Ectodermal cell (in vitro differentiated cells): ENCODE measurements at regions not wholly inside any gene's neighbourhood (a gene's known extent, or its start where the extent isn't known, plus 50 kb on each side); places are given as distances from the start of the nearest gene placed in this dataset.

Source experiments
- H3K27ac ChIP-seq: 2 replicates; pipeline ENCODE4 v1.7.0; 2013; ENCODE audit warnings: mild to moderate bottlenecking, low read depth, low read length; ENCODE audit not compliant: insufficient read depth, poor library complexity, severe bottlenecking
- H3K27me3 ChIP-seq: 2 replicates; pipeline ENCODE4 v1.7.0; 2013; ENCODE audit warnings: mild to moderate bottlenecking, low read length; ENCODE audit not compliant: insufficient read depth, control insufficient read depth, poor library complexity, severe bottlenecking
- H3K36me3 ChIP-seq: one replicate; pipeline ENCODE4 v1.7.0; 2013; ENCODE audit warnings: low read length; ENCODE audit not compliant: control insufficient read depth, insufficient read depth
- H3K4me1 ChIP-seq: one replicate; pipeline ENCODE4 v1.7.0; 2013; ENCODE audit warnings: low read length; ENCODE audit not compliant: control insufficient read depth, insufficient read depth
- H3K4me3 ChIP-seq: 2 replicates; pipeline ENCODE4 v1.7.0; 2013; ENCODE audit warnings: low read depth, low read length, control low read depth; ENCODE audit not compliant: insufficient read depth
- H3K9me3 ChIP-seq: 2 replicates; pipeline ENCODE4 v1.7.0; 2013; ENCODE audit warnings: mild to moderate bottlenecking, low read length, moderate library complexity; ENCODE audit not compliant: control insufficient read depth
- WGBS, 2 experiments: methylation state at CpG; one replicate each; pipeline ENCODE4 v1.1.7; 2013; ENCODE audit warnings: missing lambda C conversion rate in 2 of 2; 5-methylcytosine and 5-hydroxymethylcytosine counted together

DNA sequence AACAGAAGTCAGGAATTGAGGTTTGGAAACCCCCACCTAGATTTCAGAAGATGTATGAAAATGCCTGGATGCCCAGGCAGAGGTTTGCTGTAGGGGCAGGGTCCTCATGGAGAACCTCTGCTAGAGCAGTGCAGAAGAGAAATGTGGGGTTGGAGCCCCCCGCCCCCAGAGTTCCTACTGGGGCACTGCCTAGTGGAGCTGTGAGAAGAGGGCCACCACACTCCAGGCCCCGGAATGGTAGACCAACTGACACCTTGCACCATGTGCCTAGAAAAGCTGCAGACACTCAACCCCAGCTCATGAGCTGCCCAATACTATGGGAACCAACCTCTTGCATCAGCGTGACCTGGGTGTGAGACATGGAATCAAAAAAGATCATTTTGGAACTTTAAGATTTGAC, 967.0 kb upstream of the NRXN1 start:
- Histone ChIP-seq H3K27me3 (no peaks in the 10 kb centered on the region), H3K9me3 (no peaks in the 10 kb centered on the region), H3K4me3 (no peak overlapping the region), H3K36me3 (no peaks in the 10 kb centered on the region), H3K4me1 (no peaks in the 10 kb centered on the region), H3K27ac (no peak overlapping the region)
- 94 to 96% methylated on average over 3 of the region's 3 CpGs for WGBS, 2 experiments

DNA sequence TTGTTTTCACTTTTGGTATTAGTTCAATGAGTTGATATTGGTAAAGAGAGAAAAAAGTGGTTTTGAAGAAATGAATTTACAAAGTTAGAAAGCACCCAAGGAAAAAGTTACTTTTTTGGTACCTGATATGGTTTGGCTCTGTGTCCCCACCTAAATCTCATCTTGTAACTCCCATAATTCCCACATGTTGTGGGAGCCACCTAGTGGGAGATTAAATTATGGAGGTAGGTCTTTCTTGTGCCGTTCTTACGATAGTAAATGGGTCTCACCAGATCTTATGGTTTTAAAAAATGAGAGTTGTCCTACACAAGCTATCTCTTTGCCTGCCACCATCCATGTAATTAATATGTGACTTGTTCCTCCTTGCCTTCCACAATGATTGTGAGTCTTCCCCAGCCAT, 965.6 kb upstream of the NRXN1 start:
- 100% methylated on average over 2 of the region's 2 CpGs; no CpG with 5 or more reads in 1 of the 2 experiments for WGBS, 2 experiments

DNA sequence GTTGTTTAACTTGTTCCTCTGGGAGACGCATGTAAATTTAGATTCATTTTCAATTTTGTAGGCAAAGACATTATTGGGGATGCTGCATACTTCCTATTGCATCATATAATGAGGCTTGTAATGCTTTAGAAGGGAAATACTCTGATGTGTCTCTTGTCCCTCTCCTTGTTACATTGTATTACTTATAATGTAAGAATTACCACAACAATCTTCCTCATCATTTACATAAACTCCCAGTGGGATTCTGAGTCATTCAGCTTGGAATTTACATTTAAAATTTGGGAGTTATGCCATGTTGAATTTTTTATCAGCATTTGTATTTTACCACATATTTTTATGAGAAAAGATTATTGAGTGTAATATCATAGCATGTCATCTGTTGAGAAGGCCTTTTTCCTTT, 963.4 kb upstream of the NRXN1 start:
- H3K9me3 ChIP-seq, result no peaks in the 10 kb centered on the region
- H3K36me3 ChIP-seq, result no peaks in the 10 kb centered on the region
- H3K27ac ChIP-seq, result no peak overlapping the region
- H3K27me3 ChIP-seq, result no peaks in the 10 kb centered on the region
- no peak overlapping the region for H3K4me3 ChIP-seq
- WGBS, 2 experiments, result 100% methylated on average over 1 of the region's 1 CpG; no CpG with 5 or more reads in 1 of the 2 experiments
- H3K4me1 ChIP-seq, result no peaks in the 10 kb centered on the region

More for the DNA sequence above, 965.6 kb upstream of the NRXN1 start:
- Histone ChIP-seq H3K9me3 (no peaks in the 10 kb centered on the region), H3K27me3 (no peaks in the 10 kb centered on the region), H3K27ac (no peak overlapping the region), H3K4me3 (no peak overlapping the region), H3K36me3 (no peaks in the 10 kb centered on the region), H3K4me1 (no peaks in the 10 kb centered on the region)

DNA sequence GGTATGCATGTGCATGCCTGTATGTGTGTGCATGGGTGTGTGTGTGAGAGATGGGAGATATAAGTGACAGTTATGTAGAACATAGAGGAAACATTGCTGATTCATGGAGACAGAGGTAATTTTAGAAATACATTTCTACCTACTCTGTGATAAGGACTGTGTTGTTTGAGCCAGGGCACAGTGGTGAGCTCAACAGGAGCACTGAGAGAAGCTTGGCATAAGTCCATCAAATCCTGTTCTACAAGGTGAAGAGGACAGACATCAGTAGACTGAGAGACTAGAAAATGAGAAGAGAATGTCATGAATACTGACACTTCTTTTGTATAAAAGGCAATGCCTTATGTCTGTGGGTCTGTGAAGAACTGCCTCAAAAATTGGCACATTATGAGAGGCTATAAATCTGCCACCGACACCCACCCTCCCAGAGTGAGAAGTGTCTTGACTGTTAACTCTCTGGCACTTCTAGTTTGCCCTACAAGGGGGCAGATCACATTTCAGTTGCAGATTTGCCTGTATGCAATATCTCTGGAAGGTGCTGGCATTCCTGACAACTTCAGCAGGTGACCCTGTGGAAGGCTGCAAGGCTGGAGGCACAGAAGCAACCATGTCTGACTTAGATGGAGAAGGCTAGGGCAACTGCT, 962.3 kb upstream of the NRXN1 start:
- no peaks in the 10 kb centered on the region for H3K27me3 ChIP-seq
- WGBS, 2 experiments, result 91 to 100% methylated on average over 1 of the region's 1 CpG
- no peak overlapping the region for H3K4me3 ChIP-seq
- H3K4me1 ChIP-seq, result no peaks in the 10 kb centered on the region
- no peak overlapping the region for H3K27ac ChIP-seq
- no peaks in the 10 kb centered on the region for H3K36me3 ChIP-seq
- no peaks in the 10 kb centered on the region for H3K9me3 ChIP-seq

DNA sequence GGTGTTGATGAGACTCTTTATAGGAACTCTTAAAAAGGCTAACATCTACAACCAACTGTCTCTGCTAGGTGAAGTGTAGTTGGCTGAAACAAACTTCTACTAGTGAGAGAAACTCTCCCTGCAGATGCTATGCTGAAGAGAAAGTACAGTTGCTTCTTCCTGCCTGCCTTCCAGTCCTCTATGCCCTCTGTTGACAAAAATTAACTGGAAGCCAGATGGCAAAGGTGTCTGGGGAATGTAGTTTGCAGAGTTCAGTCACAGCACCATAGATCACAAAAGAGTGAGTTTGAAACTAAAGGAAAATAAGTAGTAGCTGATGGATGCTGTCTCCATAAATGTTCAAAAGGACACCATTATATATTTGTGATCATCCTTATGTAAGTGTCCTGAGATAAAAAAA, 958.8 kb upstream of the NRXN1 start:
- H3K9me3 ChIP-seq, result no peaks in the 10 kb centered on the region
- H3K4me1 ChIP-seq, result no peaks in the 10 kb centered on the region
- no peaks in the 10 kb centered on the region for H3K27me3 ChIP-seq
- no peak overlapping the region for H3K27ac ChIP-seq
- no peak overlapping the region for H3K4me3 ChIP-seq
- H3K36me3 ChIP-seq, result no peaks in the 10 kb centered on the region

DNA sequence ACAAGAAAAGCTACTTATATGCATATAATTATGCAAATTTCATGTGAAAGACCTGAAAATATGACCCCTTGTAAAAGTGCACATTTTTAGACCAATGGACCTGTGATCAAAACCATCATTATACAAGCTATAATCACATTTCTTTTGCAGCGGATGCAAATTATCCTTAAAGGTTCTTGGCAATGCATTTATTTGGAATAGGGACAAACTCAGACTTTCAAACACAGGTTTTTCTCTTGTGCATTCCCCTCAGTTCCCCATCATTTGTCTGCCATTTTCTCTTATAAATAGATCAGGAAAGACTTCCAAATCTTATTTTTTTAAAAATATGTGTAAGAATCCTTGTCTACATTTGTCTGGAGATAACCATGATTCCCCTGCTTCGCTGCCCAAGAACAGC, 954.2 kb upstream of the NRXN1 start:
- Histone ChIP-seq H3K4me1 (no peaks in the 10 kb centered on the region), H3K9me3 (no peaks in the 10 kb centered on the region), H3K4me3 (no peak overlapping the region), H3K27me3 (no peaks in the 10 kb centered on the region), H3K36me3 (no peaks in the 10 kb centered on the region), H3K27ac (no peak overlapping the region)
- 93 to 94% methylated on average over 1 of the region's 2 CpGs for WGBS, 2 experiments

DNA sequence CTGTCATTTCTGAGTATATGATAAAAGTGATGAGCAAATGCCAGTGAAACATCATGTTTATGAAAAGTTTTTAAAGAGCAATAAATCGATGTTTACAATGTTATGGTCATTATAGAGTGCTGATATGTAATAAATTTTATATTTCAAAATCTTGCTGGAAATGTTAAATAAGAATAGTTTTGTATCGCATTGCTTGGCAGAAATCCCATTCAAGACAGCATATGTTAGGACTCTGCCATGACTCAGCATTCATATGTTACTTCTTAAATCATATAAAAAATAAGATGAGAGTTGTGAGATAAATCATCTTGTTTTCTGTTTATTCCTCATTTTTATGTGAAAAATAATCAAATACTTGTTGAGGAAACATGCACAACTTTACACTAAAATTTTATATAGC, 949.9 kb upstream of the NRXN1 start:
- no peak overlapping the region for H3K4me3 ChIP-seq
- 97 to 100% methylated on average over 1 to 2 of the region's 2 CpGs for WGBS, 2 experiments
- no peaks in the 10 kb centered on the region for H3K36me3 ChIP-seq
- H3K9me3 ChIP-seq, result no peaks in the 10 kb centered on the region
- H3K27ac ChIP-seq, result no peak overlapping the region
- no peaks in the 10 kb centered on the region for H3K27me3 ChIP-seq
- no peaks in the 10 kb centered on the region for H3K4me1 ChIP-seq

DNA sequence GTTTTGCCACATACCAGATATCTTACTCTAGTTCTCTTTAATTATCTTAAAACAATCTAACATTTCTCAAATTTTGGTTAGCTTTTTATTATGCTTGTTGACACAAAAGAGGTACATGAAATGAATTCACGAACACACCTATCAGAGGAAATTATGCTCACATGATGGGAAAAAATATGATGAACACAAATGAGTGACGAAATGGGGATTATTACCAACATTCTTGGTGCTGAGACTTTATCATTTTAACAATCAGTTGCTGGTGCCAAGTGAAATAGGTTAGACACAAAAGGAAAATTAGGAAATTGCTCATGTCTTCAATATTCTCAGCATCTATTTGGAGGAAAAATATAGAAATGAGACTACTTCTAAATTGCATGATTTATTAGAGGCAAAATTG, 944.7 kb upstream of the NRXN1 start:
- 88 to 94% methylated on average over 2 of the region's 2 CpGs for WGBS, 2 experiments
- Histone ChIP-seq H3K4me1 (no peaks in the 10 kb centered on the region), H3K27me3 (no peaks in the 10 kb centered on the region), H3K9me3 (no peaks in the 10 kb centered on the region), H3K4me3 (no peak overlapping the region), H3K36me3 (no peaks in the 10 kb centered on the region), H3K27ac (no peak overlapping the region)

DNA sequence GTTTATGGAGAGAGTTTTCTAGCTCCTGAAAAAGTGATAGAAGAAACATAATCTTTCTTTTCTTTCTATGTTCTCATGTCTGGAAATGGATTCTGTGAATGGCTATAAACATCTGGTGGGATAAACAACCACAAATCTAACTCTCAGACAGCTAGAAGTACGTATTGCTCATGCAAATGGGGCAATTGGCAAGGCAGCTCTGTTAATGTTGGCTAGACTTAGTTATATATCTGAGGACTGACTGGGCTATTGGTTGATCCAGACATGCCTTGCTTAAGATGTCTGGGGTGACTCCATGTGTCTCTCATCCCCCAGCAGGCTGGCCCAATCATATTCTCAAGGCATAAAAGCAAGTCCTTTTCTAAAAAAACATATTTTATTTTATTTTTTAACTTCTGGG, 939.2 kb upstream of the NRXN1 start:
- no peak overlapping the region for H3K4me3 ChIP-seq
- no peaks in the 10 kb centered on the region for H3K36me3 ChIP-seq
- no peaks in the 10 kb centered on the region for H3K27me3 ChIP-seq
- WGBS, 2 experiments, result 84 to 100% methylated on average over 1 of the region's 1 CpG
- H3K9me3 ChIP-seq, result no peaks in the 10 kb centered on the region
- no peak overlapping the region for H3K27ac ChIP-seq
- H3K4me1 ChIP-seq, result no peaks in the 10 kb centered on the region

DNA sequence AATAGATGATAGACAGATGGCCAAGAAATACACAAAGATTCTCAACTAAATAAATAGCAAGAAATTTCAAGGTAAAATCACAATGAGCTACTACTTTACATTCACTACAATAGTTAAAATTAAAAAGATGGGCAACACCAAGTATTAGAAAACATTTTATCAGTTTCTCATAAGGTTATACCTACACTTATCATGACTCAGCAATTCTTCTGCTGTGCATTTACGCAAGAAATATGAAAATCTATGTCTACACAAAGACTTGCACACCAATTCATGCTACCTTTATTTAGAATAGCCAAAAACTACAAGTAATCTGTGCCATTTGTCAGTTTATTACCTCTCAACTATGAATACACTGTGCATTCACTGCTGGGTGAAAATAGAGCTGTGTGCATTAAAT, 937.4 kb upstream of the NRXN1 start:
- no peak overlapping the region for H3K27ac ChIP-seq
- H3K27me3 ChIP-seq, result no peaks in the 10 kb centered on the region
- no peaks in the 10 kb centered on the region for H3K36me3 ChIP-seq
- no peaks in the 10 kb centered on the region for H3K4me1 ChIP-seq
- 69 to 78% methylated on average over 1 of the region's 1 CpG for WGBS, 2 experiments
- H3K4me3 ChIP-seq, result no peak overlapping the region
- no peaks in the 10 kb centered on the region for H3K9me3 ChIP-seq

DNA sequence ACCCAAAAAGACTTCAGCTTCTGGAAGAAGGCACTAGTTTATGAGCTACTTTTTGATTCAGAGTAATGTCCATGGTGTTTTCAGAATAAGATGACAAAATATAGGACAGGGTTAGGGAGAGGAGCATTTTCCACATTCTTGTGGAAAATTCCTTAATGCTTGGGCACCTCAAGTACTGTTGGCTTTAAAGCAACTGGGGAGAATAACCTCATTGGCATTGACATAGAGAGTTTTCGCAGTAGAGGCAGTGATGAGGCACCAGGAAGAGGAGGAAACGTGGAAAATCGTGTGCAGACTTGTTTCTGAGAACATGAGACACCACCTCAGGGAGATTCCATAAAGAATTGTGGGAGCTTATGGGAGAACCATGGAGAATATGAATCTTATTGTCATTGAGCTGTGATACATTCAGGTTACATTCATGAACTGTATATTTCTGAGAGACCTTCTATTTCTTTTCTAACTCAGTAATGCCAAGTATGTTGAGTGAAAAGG, 929.0 kb upstream of the NRXN1 start:
- no peaks in the 10 kb centered on the region for H3K27me3 ChIP-seq

More for the DNA sequence above, 929.0 kb upstream of the NRXN1 start:
- no peak overlapping the region for H3K4me3 ChIP-seq
- H3K36me3 ChIP-seq, result no peaks in the 10 kb centered on the region
- H3K9me3 ChIP-seq, result no peaks in the 10 kb centered on the region
- H3K27ac ChIP-seq, result no peak overlapping the region
- WGBS, 2 experiments, result 91 to 95% methylated on average over 3 of the region's 3 CpGs
- no peaks in the 10 kb centered on the region for H3K4me1 ChIP-seq
